ENCODE measurements at regions not wholly inside any gene's neighbourhood (a gene's known extent, or its start where the extent isn't known, plus 50 kb on each side); places are given as distances from the start of the nearest gene placed in this dataset.
A peak's percentile ranks its signal among the peaks of the same experiment; 100 is the strongest.

DNA sequence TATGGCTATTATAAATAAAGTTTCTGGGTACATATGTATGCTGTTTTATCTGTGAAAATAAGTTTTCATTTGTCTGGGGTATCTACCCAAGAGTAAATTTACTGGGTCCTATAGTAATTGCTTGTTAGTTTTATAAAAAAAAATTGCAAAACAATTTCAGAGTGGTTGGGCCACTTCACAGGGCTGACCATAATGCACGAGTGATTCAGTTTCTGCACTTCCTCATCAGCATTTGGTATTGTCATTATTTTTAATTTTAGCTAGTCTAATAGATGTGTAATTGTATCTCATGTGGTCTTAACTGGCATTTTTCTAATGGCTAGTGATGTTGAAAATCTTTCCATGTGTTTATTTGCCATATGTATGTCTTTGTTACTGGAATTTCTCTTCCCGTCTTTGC lies 452.4 kb upstream of the AKR1E2 start:
- no peak for DNase-seq

GRCh38 chr10:4373098-4373497 lies 452.9 kb upstream of the AKR1E2 start:
- no peak for DNase-seq

DNA sequence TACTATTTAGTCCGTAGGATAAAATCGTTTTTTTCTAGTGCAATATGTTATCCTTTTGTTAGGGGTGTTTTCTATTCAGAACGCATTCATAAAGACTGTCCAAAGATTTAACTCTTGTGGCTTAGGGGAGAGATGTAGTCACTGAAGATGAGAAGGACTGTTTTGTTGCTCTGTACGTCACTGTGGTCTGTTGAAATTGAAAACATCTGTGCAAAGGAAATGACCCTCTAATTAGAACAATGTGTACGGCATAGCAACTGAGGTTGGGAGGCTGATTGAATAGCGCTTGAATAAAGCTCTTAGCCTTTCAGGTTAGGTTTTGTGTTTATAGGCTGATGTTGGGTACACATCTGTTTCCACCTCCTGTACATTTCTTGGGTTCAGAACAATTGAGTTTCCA lies 453.4 kb upstream of the AKR1E2 start:
- DNase-seq: no peak

- DNase-seq: no peak
These were observed 454.2 kb upstream of the AKR1E2 start for GRCh38 chr10:4371691-4372295.

GRCh38 chr10:4370376-4370775 lies 455.6 kb upstream of the AKR1E2 start:
- no peak for DNase-seq

GRCh38 chr10:4361581-4361980 lies 464.4 kb upstream of the AKR1E2 start:
- no peak for DNase-seq

DNA sequence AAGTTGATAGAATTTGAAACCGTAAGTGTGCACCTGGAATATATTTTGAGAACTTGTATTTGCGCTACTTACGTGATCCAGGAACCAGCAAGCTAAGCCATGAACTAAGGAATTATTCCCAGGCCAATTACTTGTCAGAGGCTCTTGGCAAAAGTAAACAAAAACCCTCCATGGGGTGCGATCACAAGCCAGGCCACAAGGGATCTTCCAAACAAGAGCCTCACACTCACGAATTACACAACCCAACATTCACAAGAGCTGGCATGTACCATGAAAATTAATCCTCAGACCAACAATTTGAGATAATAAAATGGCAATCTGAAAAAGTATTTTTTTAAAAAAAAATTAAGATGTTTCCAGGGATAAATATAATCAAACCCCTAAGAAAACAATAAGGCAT lies 467.0 kb upstream of the AKR1E2 start:
- DNase-seq: no peak

DNA sequence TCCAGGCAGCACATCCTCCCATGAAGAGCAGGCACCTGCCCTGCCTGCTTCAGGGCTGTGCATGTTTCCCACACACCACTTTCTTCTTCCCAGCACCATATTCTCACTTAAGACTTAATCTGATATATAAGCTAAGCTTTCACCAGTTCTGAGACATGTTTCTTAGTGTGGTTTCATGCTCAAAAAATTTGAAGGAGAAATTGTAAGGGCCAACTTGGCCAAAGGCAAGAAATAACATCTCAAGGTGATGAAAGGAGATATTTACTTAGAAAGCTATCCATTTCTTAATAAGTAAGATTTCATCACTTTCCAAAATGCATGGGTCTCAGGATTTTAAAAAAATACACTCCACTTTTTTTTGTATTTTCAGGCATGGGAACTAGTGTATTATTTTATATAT lies 468.1 kb upstream of the AKR1E2 start:
- no peak for DNase-seq

GRCh38 chr10:4355350-4355749 lies 470.7 kb upstream of the AKR1E2 start:
- DNase-seq: no peak

DNA sequence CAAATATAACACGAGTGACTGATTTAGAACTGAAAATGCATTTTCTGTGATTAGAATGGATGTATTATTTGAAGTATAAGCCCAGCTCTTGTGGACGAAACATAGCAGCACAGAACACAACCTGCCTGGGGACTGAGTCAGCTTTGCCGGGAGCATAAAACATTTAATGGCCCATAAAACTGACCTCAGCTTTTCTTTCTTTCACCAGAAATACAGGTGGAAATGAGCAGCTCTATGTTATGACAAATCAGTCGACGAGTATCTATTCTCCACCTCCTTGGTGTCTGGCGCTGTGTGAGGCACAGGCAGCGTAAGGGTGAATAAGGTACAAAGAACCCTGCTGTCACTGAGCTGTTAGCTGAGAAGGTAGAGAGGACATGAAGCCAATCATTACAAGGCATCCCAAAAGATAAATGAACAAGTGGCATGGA lies 471.6 kb upstream of the AKR1E2 start:
- no peak for DNase-seq

- no peak for DNase-seq
These were observed 472.0 kb upstream of the AKR1E2 start for GRCh38 chr10:4353964-4354363.

DNA sequence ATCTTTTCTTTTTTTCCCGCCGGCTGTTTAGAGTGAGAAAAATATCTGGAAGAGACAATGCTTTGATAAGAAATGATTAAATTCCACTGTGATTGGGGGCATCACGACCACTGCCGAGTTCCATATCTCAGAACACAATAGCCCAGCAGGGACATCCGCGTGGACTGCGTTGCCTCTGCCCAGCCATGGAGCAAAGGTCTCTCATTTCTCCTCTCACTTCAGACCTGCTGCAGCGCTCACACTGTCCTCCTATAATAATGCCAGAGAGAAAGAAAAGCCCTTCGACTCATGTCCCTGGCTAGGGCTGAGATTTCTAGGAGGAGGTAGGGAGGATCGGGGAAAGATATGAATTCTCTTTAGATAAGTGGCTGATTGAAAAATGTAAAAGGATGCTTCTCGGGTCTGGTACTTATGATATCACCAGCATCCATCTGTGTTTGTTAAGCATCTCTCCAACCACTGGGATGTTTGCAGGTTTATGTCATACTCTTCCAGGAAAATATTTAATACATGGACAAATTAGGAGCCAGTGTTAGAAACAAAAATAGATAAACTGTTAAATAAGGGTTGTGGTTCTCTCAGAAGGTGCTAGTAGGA lies 472.9 kb upstream of the AKR1E2 start:
- no peak for DNase-seq

DNA sequence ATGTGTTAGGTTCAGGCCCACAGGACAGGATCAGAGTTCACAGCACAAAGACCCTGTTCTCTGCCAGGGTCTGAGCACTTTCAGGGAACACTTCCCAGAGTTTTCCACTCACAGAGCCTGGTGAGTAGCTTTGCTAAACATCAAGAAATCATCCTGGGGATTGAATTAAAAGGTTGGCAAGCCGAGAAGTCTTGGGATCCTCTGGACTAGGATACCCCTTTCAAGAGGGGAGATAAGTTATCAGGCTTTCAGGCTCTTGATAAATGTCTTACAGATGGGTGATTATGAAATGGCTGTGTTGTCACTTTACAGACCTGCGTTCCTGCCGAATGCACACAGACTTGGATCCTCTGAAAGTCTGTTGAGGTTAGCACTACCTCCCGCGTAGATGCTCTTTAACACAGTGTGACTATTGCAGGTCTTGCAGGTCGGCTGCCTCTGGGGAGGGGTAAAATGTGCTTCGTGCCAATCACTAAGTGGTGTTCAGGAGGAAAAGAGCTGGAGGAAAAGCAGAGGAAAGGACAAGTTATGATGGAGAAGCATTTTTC lies 473.5 kb upstream of the AKR1E2 start:
- DNase-seq: no peak

- no peak for DNase-seq
These were observed 474.1 kb upstream of the AKR1E2 start for GRCh38 chr10:4351723-4352413.

- DNase-seq: no peak
These were observed 478.6 kb upstream of the AKR1E2 start for GRCh38 chr10:4347397-4347796.

- no peak for DNase-seq
These were observed 479.9 kb upstream of the AKR1E2 start for GRCh38 chr10:4345877-4346646.

DNA sequence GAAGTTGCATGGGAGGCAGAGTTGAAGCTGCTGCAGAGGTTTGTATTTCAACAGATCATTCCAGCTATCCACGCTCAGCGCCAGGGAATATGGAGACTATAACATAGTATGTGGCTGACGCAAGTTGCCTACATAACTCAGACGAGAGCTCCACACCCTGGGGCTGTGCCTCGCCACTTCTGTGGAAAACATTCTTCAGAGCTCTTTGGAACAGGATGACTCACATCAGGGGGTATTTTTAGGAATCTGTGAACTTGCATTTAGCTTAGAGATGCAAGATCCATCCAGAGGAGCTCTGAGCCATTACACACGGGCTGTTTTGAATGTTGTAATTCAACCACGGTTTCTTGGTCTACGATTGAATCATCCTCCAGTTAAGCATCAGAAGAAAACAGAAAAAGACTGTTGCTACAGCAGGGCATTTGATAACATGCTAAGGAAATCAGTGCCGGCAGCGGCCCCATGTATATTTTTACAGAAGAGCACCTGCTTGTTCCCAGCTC lies 481.5 kb upstream of the AKR1E2 start:
- DNase-seq: peak in 1 of 5 donors; percentile 23

- DNase-seq: no peak
These were observed 482.1 kb upstream of the AKR1E2 start for GRCh38 chr10:4343873-4344272.

DNA sequence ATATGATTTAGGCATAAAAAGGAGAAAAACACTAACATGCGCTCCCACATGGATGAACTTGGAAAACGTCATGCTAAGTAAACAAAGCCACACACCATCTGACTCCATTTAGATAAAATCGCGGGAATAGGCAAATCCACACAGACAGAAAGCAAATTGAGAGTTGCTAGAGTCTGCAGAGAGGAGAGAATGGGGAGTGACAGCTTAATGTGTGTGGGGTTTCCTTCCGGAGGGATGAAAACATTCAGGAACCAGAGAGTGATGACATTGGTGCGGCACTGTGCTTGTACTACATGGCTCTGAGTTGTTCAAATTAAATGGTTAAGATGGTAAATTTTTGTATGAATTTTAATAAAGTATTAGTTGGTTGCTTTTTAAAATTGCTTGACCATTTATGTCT lies 482.9 kb upstream of the AKR1E2 start:
- no peak for DNase-seq

- DNase-seq: no peak
These were observed 487.2 kb upstream of the AKR1E2 start for GRCh38 chr10:4338768-4339167.

GRCh38 chr10:4337563-4337962 lies 488.4 kb upstream of the AKR1E2 start:
- no peak for DNase-seq

DNA sequence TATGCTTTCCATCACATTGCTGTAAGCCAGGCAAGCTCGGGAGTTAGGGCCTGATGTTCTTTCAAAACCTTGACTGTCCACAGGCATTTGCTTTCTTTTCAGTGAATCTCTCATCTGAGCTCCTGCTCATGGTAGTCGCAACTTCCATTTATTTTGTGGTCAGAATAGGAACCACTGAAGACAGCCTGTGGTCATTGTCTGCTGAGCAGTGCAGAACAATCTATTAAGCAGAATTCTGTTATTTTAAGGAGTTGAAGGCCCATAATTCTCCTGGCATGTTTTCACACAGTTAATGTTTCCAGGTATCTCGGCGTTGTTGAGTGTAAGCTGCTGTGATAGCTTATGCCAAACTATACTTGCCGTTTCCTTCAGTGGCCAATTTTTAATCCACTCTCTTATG lies 491.1 kb upstream of the AKR1E2 start:
- DNase-seq: no peak

GRCh38 chr10:4334015-4334414 lies 492.0 kb upstream of the AKR1E2 start:
- no peak for DNase-seq
